ENCODE measurements at regions not wholly inside any gene's neighbourhood (a gene's known extent, or its start where the extent isn't known, plus 50 kb on each side); places are given as distances from the start of the nearest gene placed in this dataset.
"Not testable (repeated sequence)": the region's sequence is repeated elsewhere in the genome, so short reads cannot be mapped to it uniquely, and the experiment has no call there.

- DNase-seq (ENCODE audit: low read depth), result no peak
Measured at GRCh38 chr16:85527042-85527766, 85.9 kb upstream of the GSE1 start.

- DNase-seq (ENCODE audit: low read depth), result no peak
Measured at GRCh38 chr16:85527767-85528297, 85.3 kb upstream of the GSE1 start.

DNA sequence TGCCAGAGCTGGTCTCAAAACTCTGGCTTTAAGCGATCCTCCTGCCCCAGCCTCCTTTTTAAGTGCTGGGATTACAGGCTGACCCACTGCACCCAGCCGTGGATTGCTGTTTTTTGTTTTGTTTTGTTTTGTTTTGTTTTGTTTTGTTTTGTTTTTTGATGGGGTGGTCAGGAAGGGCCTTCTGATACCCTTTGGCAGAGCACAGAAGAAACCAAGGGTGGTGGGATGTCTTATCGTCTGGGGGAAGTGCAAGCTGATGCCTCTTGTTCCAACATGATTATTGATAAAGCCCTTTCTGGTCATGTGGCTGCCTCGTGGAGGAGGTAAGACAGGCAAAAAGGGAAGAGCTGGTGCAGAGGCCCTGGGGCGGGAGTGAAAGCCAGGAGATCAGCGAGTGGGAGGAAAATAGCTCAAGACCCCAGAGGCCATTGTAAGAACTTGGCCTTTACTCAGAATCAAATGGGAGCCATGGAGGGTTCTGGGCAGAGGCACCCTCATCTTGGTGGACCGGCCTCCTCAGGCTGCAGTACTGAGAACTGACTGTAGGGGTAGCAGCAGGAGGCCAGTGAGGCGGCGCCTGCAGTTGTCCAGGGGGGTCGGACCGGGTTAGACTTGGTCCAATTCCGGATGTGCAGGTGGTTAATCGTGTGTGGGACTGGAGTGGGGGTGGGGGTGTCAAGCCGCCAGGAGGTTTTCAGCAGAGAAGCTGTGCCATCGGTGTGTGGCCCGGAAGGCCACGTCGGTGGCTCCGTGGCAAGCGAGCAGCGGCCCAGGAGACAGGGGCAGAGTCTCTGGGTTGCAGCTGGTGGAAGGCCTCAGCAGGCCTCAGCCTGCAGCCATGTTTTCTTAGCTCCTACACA is 84.4 kb upstream of the GSE1 start:
- no peak for DNase-seq (ENCODE audit: low read depth)

DNA sequence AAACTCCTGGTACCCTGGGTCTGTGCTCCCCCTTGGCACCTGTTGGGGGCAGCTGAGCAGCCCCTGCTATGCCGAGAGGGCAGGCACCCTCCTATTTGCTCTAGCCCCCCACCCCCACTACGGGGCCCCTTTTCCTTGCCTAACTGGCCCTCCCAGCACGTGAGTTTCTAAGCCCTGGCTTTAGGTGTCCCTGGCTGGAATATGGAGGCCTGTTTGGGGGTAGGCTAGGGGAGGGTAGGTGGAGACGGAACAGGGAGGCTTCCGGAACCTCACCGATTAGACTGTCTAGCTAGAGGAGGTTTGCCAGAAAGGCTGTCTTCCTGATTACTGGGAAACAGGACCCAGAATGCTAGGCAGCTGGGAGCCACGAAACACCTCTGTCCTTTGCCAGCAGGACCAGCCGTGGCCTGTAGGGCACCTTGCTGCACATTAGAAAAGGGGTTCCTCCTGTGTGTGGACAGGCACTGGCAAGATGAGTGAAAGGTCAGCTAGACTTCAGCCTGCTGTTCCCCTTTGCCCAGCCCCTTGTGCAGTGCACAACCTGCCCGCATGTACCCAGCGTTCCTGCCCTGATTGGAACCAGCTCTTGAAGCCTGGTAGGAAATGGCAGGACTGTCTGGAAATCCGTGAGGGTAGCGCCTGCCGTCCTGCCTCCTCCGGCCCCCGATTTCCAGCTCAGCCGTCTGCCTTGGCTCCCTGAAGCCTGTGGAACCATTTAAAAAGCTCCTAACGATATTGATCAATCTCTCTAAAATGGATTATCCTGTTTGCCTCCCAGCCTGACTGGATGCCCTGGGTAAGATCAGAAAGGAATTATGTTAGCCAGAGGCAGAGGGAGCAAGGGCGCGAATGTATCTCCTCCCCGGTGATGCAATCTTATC is 83.4 kb upstream of the GSE1 start:
- no peak for DNase-seq (ENCODE audit: low read depth)

GRCh38 chr16:85530370-85530739 is 82.8 kb upstream of the GSE1 start:
- DNase-seq (ENCODE audit: low read depth), result no peak

DNA sequence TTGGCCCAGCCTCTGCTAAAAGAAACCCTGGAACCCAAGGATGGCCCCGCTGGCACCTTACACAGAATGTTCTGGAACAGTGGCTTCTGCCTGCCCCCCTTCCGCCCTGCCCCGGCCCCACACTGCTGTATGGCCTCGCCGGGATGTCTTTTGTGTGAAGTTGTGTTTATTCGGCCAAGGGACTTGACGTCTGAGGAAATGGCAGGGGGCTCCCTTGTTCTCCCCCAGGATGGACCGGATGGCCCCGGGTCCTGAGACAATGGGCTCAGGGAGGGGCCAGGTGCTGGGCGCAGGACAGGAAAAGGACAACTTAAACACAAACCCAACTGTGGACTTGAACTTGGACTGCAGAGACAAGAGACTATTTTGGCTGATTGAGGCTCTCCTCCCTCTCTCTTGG is 81.6 kb upstream of the GSE1 start:
- no peak for DNase-seq (ENCODE audit: low read depth)

DNA sequence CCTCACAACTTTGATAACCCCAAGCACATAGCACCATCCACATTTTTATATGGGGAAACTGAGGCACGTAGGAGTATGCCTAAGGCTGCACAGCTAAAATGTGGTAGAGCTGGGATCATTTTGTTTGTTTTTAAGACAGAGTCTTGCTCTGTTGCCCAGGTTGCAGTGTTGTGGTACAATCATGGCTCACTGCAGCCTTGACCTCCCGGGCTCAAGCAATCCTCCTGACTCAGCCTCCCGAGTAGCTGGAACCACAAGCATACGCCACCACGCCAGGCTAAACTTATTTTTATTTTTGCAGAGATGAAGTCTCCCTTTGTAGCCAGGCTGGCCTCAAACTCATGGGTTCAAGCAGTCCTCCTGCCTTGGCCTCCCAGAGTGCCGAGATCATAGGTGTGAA is 81.0 kb upstream of the GSE1 start:
- DNase-seq (ENCODE audit: low read depth), result no peak

- not testable (repeated sequence) for DNase-seq (ENCODE audit: low read depth)
Measured at GRCh38 chr16:85533593-85533992, 79.5 kb upstream of the GSE1 start.

DNA sequence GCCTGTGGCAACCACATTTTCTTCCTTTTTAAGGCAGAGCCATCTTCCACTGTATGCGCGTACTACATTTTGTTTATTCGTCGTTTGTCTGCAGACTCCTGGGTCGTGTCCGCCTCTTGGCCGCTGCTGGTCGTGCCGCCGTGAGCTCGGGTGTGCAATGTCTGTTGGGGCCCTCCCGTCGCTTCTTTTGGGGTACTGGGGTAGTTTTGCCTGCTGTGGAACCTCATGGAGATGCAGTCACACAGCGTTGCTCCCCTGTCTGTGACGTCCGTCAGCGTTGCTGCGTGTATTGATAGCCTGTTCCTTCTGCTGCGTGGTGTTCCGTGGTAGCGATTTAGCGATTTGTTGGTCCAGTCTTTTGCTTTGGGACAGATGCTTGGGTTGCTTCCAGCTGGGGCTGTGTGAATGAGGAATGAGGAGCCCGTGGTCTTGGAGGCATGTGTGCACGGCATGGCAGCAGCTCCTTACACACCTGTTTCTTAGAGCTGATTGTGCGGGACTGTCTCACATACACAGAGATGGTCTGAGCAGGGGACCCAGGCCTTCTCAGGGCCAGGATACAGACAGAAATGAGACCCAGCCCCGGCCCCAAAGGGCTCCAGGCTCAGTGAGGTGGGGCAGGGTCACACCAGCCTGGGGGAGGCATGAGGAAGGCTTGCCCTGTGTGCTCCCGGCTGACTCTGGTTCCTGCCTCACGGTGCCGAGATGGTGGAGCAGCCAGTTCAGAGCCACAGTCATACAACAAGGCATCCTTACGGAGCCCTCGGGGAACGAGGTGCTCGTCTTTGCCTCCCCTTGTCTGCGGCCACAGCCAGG is 78.4 kb upstream of the GSE1 start:
- no peak for DNase-seq (ENCODE audit: low read depth)

DNA sequence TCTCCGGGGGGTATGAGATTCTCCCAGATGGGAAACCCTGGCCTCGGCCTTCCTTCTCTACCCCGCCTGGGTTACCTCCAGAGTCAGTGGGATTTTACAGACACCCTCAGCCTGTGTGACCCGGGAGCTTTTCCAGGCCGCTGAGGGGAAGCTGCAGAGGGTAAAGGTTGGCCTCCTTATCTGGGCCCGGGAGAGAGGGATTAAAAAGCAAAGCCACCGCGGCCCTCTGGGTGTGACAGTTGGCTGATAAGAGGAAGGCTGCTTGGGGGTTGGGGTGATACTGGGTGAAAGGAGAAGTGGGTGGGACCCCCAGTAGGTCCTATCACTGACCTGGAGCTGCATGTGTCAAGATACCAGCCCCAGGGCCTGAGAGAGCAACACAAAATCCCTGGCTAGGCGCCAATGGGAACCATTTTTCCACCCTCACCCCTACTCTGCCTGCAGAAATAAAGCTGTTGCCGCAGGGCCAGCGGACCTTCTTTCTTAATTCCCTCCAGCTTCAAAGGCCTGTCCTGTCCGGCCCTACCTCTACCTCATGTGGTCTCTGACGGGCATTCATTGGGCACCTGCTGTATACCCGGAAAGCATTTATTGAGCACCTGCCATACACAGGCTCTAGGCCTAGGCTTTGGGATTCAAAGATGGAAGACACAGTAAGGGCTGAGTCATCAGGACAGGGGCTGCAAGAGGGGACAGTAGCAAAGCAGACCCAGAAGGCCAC is 77.6 kb upstream of the GSE1 start:
- DNase-seq (ENCODE audit: low read depth), result no peak

DNA sequence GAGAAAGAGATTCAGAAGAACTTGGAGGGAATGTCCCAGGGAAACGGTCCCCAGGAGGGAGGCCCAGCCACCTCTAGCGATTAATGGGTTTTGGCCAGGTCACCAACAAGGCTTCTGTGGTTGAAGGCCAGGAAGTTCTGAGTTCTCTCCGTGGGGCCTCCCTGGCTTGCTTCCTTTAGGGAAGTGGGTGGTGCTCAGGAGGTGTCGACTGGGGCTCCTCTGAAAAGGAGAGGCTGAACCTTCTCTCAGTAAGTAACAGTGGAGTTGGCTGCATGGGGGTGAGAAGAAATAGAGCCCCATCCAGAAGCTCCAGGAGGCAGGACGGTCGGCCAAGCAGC is 77.1 kb upstream of the GSE1 start:
- no peak for DNase-seq (ENCODE audit: low read depth)

DNA sequence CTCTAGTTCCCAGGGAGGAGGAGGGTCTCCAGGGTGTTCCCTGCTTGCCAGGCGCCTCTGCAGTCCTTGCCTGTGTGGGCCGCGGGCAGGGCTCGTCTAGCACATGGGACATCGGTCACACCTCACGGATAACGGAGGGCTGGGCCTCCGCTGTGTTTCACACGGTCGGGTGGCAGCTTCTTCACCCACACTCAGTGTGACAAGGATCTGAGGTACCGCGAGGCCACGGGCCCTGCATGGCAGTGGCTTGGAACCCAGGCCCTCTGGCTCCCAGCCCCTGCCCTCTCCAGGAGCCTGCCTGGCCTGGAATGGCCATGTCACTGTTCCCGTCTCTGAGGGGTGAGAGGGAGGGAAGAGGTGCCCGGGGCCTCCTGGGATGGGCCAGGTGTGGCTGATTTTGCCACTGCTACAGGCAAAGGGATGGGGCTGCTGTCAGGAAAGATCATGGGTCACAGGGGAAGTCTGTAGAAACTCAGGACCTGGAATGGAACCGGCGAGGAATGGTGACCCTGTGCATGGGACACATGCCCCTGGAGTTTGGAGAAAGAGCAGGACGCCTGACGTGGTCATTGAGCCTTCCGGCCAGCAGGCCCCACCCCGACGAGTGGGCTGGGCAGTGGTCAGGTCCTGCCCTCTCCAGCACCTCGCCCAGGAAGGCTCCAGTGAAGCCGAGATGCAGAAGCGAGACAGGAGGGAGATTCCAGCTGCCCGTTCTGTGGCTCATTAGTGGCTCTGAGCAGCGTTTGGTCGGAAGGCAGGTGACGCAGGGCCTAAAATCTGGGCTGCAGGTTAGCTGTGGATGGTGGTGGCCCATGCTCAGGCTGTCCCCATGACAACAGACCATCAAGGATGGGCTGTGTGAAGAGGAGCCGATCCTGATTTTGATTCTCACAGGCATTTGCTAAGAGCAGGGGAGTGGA is 76.5 kb upstream of the GSE1 start:
- DNase-seq (ENCODE audit: low read depth), result no peak

GRCh38 chr16:85537331-85537788 is 75.8 kb upstream of the GSE1 start:
- no peak for DNase-seq (ENCODE audit: low read depth)

GRCh38 chr16:85537795-85538401 is 75.2 kb upstream of the GSE1 start:
- DNase-seq (ENCODE audit: low read depth), result no peak

- no peak for DNase-seq (ENCODE audit: low read depth)
Measured at GRCh38 chr16:85539084-85539483, 74.0 kb upstream of the GSE1 start.

GRCh38 chr16:85539629-85540291 is 73.4 kb upstream of the GSE1 start:
- DNase-seq (ENCODE audit: low read depth), result no peak

DNA sequence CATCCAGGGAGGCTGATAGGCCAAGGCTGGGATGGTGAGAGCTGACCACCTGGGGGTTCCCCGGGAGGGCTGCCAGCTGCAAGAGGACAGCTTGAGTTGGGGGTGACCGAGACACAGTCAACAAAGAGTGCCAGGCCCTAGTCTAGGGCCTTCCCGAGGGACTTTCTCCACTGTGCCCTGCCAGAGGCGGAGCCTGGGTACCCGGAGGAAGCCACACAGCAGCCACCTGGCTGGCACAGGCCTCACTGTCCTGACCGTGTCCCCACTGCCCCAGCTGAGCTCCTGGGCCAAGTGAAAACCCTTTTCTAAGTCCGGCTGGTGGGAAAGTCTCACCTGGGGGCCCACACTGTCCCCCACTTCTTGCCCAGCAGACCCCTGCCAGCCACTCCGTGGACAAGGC is 71.9 kb upstream of the GSE1 start:
- no peak for DNase-seq (ENCODE audit: low read depth)

- no peak for DNase-seq (ENCODE audit: low read depth)
Measured at GRCh38 chr16:85541619-85541979, 71.5 kb upstream of the GSE1 start.
